Liver (tissue), 8 donors: ENCODE measurements at regions not wholly inside any gene's neighbourhood (a gene's known extent, or its start where the extent isn't known, plus 50 kb on each side); places are given as distances from the start of the nearest gene placed in this dataset.

ENCODE experiments used
- DNase-seq: peaks from one replicate; pipeline ENCODE4 v3.0.0-alpha.2; 2017; ENCODE audit warnings: low spot score
- H3K27ac ChIP-seq, 2 donors: one replicate each; pipeline ENCODE4 v1.7.0; 2013; ENCODE audit warnings: inconsistent platforms in 2 of 2, low read length in 2 of 2, control low read depth in 1 of 2, low read depth in 1 of 2, mild to moderate bottlenecking in 1 of 2
- H3K27me3 ChIP-seq, 4 donors: one replicate each; pipeline versions ENCODE4 v1.6.1 to v1.7.0; 2013; ENCODE audit warnings: low read length in 3 of 4, inconsistent platforms in 1 of 4, mild to moderate bottlenecking in 1 of 4, moderate library complexity in 1 of 4; ENCODE audit not compliant: control insufficient read depth in 4 of 4, insufficient read depth in 4 of 4
- H3K36me3 ChIP-seq, 4 donors: one replicate each; pipeline versions ENCODE4 v1.6.1 to v1.7.0; 2013; ENCODE audit warnings: low read length in 3 of 4, mild to moderate bottlenecking in 3 of 4, low read depth in 1 of 4, moderate library complexity in 1 of 4; ENCODE audit not compliant: control insufficient read depth in 4 of 4, insufficient read depth in 3 of 4
- H3K4me1 ChIP-seq, 4 donors: one replicate each; pipeline versions ENCODE4 v1.6.1 to v1.7.0; 2013; ENCODE audit warnings: low read length in 3 of 4, mild to moderate bottlenecking in 3 of 4, moderate library complexity in 1 of 4; ENCODE audit not compliant: control insufficient read depth in 4 of 4, insufficient read depth in 4 of 4
- H3K4me3 ChIP-seq, 3 donors: one replicate each; pipeline versions ENCODE4 v1.6.1 to v1.7.0; 2013; ENCODE audit warnings: low read length in 3 of 3, control low read depth in 1 of 3, low read depth in 1 of 3, mild to moderate bottlenecking in 1 of 3
- H3K9ac ChIP-seq, 2 donors: one replicate each; pipeline ENCODE4 v1.7.0; 2013; ENCODE audit warnings: low read length in 2 of 2, mild to moderate bottlenecking in 2 of 2, moderate library complexity in 2 of 2, control low read depth in 1 of 2, low read depth in 1 of 2
- H3K9me3 ChIP-seq, 4 donors: one replicate each; pipeline versions ENCODE4 v1.6.1 to v1.7.0; 2013; ENCODE audit warnings: low read length in 3 of 4; ENCODE audit not compliant: control insufficient read depth in 4 of 4
- FOXA1 ChIP-seq: IDR thresholded peaks from 2 replicates; pipeline ENCODE4 v1.6.1; 2016; ENCODE audit warnings: antibody characterized with exemption
- GABPA ChIP-seq, 2 donors: IDR thresholded peaks in 1 of 2; conservative IDR thresholded peaks in 1 of 2; 2 replicates each; pipeline ENCODE4 v1.6.1; 2016; ENCODE audit warnings: antibody characterized with exemption in 2 of 2, mild to moderate bottlenecking in 1 of 2, moderate library complexity in 1 of 2
- HNF4A ChIP-seq, 2 donors: conservative IDR thresholded peaks; 2 replicates each; pipeline ENCODE4 v1.6.1; 2016; ENCODE audit warnings: antibody characterized with exemption in 2 of 2, mild to moderate bottlenecking in 2 of 2
- JUND ChIP-seq, 2 donors: IDR thresholded peaks; 2 replicates each; pipeline ENCODE4 v1.6.1; 2016; ENCODE audit warnings: antibody characterized with exemption in 2 of 2
- MAX ChIP-seq: IDR thresholded peaks from 2 replicates; pipeline ENCODE4 v1.6.1; 2016; ENCODE audit warnings: antibody characterized with exemption
- NR2F2 ChIP-seq: IDR thresholded peaks from 2 replicates; pipeline ENCODE4 v1.6.1; 2016; ENCODE audit warnings: antibody characterized with exemption
- RAD21 ChIP-seq, 2 donors: IDR thresholded peaks; 2 replicates each; pipeline ENCODE4 v1.6.1; 2016; ENCODE audit warnings: antibody characterized with exemption in 2 of 2, mild to moderate bottlenecking in 2 of 2
- REST ChIP-seq: IDR thresholded peaks from 2 replicates; pipeline ENCODE4 v1.6.1; 2016; ENCODE audit warnings: antibody characterized with exemption, mild to moderate bottlenecking
- SP1 ChIP-seq: IDR thresholded peaks from 2 replicates; pipeline ENCODE4 v1.6.1; 2018; ENCODE audit warnings: antibody characterized with exemption, mild to moderate bottlenecking
- TAF1 ChIP-seq: conservative IDR thresholded peaks from 2 replicates; pipeline ENCODE4 v1.6.1; 2016; ENCODE audit warnings: antibody characterized with exemption, mild to moderate bottlenecking
- YY1 ChIP-seq: IDR thresholded peaks from 2 replicates; pipeline ENCODE4 v1.6.1; 2016; ENCODE audit warnings: antibody characterized with exemption, mild to moderate bottlenecking
- ZBTB33 ChIP-seq: IDR thresholded peaks from 2 replicates; pipeline ENCODE4 v1.6.1; 2016; ENCODE audit warnings: antibody characterized with exemption
- WGBS: extraction: QIAGEN DNeasy Blood & Tissue Kit; methylation state at CpG from one replicate; pipeline ENCODE4 v1.1.7; 2013; 5-methylcytosine and 5-hydroxymethylcytosine counted together
- TF ChIP-seq, protein P1 (sequence below): fragments of 150-350 bp; IDR thresholded peaks from 2 replicates; pipeline ENCODE4 v1.5.1; 2017; ENCODE audit warnings: improper control_type of control experiment, low read depth, low read length; ENCODE audit not compliant: missing input control
- TF ChIP-seq, protein P2 (sequence below): IDR thresholded peaks from 2 replicates; pipeline ENCODE4 v1.6.1; 2016; ENCODE audit warnings: antibody characterized with exemption
- donor health status: healthy.
- donor health status: healthy.
- donor health status: healthy.
- donor health status: healthy.
- donor health status: healthy.

DNA sequence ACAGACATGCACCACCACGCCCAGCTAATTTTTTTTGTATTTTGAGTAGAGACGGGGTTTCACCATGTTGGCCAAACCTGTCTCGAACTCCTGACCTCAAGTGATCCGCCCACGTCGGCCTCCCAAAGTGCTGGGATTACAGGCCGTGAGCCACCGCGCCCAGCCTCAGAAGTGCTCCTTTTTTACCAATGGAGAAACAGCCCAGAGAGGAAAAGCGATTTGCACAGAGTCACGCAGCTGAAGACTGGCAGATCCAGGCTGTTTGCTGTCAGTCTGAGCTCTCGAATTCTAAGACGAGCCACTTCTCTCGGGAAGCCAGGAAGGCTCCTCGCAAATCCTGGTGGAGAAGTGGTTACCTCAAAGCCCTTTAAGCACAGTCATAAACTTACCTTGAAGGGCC lies 57.4 kb upstream of the SDK1 start (continued):
- TF ChIP-seq, protein P1, sequence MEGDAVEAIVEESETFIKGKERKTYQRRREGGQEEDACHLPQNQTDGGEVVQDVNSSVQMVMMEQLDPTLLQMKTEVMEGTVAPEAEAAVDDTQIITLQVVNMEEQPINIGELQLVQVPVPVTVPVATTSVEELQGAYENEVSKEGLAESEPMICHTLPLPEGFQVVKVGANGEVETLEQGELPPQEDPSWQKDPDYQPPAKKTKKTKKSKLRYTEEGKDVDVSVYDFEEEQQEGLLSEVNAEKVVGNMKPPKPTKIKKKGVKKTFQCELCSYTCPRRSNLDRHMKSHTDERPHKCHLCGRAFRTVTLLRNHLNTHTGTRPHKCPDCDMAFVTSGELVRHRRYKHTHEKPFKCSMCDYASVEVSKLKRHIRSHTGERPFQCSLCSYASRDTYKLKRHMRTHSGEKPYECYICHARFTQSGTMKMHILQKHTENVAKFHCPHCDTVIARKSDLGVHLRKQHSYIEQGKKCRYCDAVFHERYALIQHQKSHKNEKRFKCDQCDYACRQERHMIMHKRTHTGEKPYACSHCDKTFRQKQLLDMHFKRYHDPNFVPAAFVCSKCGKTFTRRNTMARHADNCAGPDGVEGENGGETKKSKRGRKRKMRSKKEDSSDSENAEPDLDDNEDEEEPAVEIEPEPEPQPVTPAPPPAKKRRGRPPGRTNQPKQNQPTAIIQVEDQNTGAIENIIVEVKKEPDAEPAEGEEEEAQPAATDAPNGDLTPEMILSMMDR = no peak
- TF ChIP-seq MAX = no peak

- DNase-seq = no peak
- Histone ChIP-seq H3K9me3 (peaks cover 0 to 2% (median 0%) of the 10 kb centered on the region in 4 donors), H3K4me1 (no peaks in the 10 kb centered on the region), H3K27me3 (peaks cover 0 to 3% (median 0%) of the 10 kb centered on the region in 4 donors), H3K4me3 (no peak overlapping the region), H3K36me3 (no peaks in the 10 kb centered on the region), H3K9ac (no peak overlapping the region), H3K27ac (no peak overlapping the region)
- TF ChIP-seq NR2F2 (no peak), TAF1 (no peak), JUND (IDR thresholded peaks at IDR 0.05) (no peak), SP1 (no peak), MAX (no peak), RAD21 (IDR thresholded peaks at IDR 0.05) (no peak), REST (no peak), FOXA1 (no peak), GABPA (IDR thresholded peaks at IDR 0.05 in 1 of 2, conservative IDR thresholded peaks at IDR 0.05 in 1 of 2) (no peak), ZBTB33 (no peak), HNF4A (conservative IDR thresholded peaks at IDR 0.05) (no peak), YY1 (no peak)
- TF ChIP-seq, protein P1 = no peak
- TF ChIP-seq, protein P2, sequence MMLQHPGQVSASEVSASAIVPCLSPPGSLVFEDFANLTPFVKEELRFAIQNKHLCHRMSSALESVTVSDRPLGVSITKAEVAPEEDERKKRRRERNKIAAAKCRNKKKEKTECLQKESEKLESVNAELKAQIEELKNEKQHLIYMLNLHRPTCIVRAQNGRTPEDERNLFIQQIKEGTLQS = no peak
- WGBS = 61% methylated on average over 7 of the region's 7 CpGs
These were observed 56.7 kb upstream of the SDK1 start for GRCh38 chr7:3244241-3244814.
